ENCODE measurements at regions not wholly inside any gene's neighbourhood (a gene's known extent, or its start where the extent isn't known, plus 50 kb on each side); places are given as distances from the start of the nearest gene placed in this dataset.

- ATAC-seq (no peak), DNase-seq (no peak)
- Histone ChIP-seq H3K4me1 (no peaks in the 10 kb centered on the region), H3K27ac (no peak overlapping the region), H3K4me3 (no peak overlapping the region), H3K9me3 (no peaks in the 10 kb centered on the region), H3K27me3 (ENCODE audit: low read depth) (peaks cover 5% of the 10 kb centered on the region), H3K36me3 (no peaks in the 10 kb centered on the region)
- intact Hi-C loops (cut with DNase I): no loop called here
- no peak for TF ChIP-seq CTCF (IDR thresholded peaks at IDR 0.05)
These were observed 111.1 kb upstream of the FAM20C start for GRCh38 chr7:81068-81925.

DNA sequence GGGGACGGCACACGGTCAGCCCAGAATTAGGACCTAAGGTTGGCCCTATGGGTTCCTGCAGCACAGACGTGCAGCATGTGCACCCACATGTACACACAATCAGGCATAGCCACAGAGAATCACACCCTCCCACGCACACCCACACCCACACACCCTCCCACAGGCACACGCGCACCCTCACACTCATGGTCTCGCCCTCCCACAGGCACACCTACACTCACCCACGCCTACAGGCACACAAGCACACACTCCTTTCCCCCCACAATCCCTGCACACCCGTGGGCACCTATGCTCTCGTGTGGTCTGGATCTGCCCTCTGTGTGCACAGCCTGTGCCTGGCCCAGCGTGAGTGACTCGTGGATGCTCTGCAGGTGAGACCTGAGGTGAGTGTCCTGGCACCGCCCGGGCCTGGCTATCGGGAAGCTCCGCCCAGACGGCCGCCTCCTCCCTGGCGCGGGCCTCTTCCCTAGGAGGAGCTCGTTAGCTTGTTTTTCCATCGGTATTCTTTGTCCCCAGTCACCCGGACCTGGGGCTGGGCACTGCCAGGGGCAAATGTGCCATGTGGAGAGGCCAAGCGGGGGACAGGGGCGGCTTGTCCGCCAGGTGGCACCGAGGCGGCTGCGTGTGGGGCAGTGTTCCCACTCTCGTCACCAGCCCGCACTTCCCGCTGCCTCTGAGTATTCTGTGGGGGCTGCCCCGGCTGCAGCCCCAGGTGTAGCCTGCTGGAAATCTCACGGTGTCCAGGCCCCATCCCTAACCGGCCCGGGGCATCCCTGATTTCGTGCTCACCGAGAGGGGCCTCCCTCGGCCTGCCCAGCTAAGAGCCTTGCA is 110.2 kb upstream of the FAM20C start:
- DNase-seq (no peak), ATAC-seq (peak; percentile 19 to 31)
- Histone ChIP-seq H3K36me3 (no peaks in the 10 kb centered on the region), H3K27ac (no peak overlapping the region), H3K4me3 (no peak overlapping the region), H3K4me1 (no peaks in the 10 kb centered on the region), H3K27me3 (ENCODE audit: low read depth) (peaks cover 5% of the 10 kb centered on the region), H3K9me3 (no peaks in the 10 kb centered on the region)
- intact Hi-C loops (cut with DNase I): no loop called here
- TF ChIP-seq CTCF (IDR thresholded peaks at IDR 0.05): no peak

DNA sequence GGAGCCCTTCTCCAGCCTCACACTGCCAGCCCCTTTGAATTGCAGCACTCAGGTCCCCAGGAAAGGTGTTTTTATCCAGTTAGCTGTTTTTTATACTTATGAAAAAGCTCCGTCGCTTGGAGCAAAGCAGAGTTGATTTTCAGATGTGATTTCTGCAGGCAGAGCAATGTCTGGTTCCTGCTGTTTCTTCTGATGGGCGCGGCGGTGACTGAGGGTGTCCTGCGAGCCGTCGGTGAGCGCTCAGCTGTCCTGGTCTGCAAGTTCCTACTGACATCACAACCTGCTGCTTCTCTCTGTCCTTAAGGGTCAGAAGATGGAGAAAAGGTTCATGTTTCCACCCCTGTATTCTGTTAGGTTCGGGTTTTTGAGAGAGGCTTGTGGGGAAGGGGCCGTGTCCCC is 109.6 kb upstream of the FAM20C start:
- no peaks in the 10 kb centered on the region for H3K36me3 ChIP-seq
- H3K4me1 ChIP-seq: no peaks in the 10 kb centered on the region
- peaks cover 5% of the 10 kb centered on the region for H3K27me3 ChIP-seq (ENCODE audit: low read depth)
- H3K4me3 ChIP-seq: no peak overlapping the region
- no peak for TF ChIP-seq CTCF (IDR thresholded peaks at IDR 0.05)
- no peaks in the 10 kb centered on the region for H3K9me3 ChIP-seq
- ATAC-seq (no peak), DNase-seq (no peak)
- intact Hi-C loops (cut with DNase I): no loop called here
- H3K27ac ChIP-seq: no peak overlapping the region

DNA sequence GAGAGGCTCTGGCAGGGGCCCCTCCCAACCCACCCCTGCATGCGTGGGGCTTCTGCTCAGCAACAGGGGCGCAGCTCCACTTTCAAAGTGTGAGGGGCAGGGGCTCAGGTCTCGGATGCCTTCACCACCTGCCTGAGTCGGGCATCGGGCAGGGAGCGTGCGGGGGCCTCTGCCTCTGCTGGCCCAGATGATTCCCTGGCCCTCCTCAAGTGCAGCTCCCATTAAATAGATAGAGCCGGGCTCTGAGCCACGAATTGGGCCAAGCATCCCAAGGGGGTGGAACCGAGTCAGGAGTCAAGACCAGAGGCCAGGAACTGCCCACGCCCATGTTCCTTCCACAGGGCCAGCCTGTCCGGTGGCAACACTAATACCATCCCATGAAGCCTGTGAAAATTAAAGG is 108.9 kb upstream of the FAM20C start:
- Histone ChIP-seq H3K36me3 (no peaks in the 10 kb centered on the region), H3K4me3 (no peak overlapping the region), H3K9me3 (no peaks in the 10 kb centered on the region), H3K27me3 (ENCODE audit: low read depth) (peaks cover 5% of the 10 kb centered on the region), H3K27ac (no peak overlapping the region), H3K4me1 (no peaks in the 10 kb centered on the region)
- no peak for TF ChIP-seq CTCF (IDR thresholded peaks at IDR 0.05)
- ATAC-seq (no peak), DNase-seq (no peak)
- intact Hi-C loops (cut with DNase I): no loop called here

DNA sequence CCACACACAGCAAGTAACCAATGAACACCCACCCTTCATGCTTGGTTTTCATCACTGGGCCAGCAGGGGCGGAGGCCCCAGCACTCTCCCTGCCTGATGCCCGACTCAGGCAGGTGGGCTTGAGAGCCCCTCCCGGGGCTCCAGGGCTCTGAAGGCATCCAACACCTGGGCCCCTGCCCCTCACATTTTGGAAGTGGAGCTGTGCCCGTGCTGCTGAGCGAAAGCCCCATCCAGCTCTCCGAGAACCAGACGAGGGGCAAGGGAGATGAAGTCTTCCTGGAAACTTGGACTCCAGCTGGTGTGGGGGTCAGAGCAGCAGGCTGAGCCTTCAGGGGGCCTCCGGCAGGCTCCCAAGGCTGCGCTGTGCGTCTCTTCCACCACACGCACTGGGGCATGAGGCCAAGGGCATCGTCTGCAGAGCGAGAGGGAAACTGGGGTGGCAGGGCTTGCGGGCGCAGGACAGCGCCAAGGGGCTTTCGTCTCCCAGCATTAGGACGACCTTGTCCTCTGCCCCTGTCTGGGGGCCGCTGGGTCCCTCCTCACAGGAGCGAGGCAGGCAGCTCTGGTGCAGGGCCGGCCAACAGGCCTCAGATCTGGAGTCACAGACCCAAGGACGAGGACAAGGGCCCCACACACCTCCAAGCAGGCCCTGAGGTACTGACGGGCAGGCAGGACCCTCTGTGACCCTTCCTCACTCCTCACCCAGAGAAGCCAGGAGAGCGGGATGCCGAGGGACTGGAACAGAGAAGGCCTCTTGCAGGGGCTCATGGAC is 108.3 kb upstream of the FAM20C start:
- peaks cover 5% of the 10 kb centered on the region for H3K27me3 ChIP-seq (ENCODE audit: low read depth)
- no peak for TF ChIP-seq CTCF (IDR thresholded peaks at IDR 0.05)
- H3K27ac ChIP-seq: no peak overlapping the region
- no peak overlapping the region for H3K4me3 ChIP-seq
- intact Hi-C loops (cut with DNase I): no loop called here
- H3K4me1 ChIP-seq: peaks cover 3% of the 10 kb centered on the region
- no peaks in the 10 kb centered on the region for H3K9me3 ChIP-seq
- H3K36me3 ChIP-seq: no peaks in the 10 kb centered on the region
- DNase-seq (no peak), ATAC-seq (no peak)

Data from lower lobe of right lung (tissue), 2 donors.